ENCODE measurements at regions not wholly inside any gene's neighbourhood (a gene's known extent, or its start where the extent isn't known, plus 50 kb on each side); places are given as distances from the start of the nearest gene placed in this dataset.

- no peak for DNase-seq (ENCODE audit: low read depth)
- TF ChIP-seq CTCF (IDR thresholded peaks at IDR 0.05; ENCODE audit: insufficient read depth, low read depth, low read length), result no peak
- no peak overlapping the region for H3K4me3 ChIP-seq (ENCODE audit: low read depth, low read length)
Observed at GRCh38 chr9:12975496-12975895, 200.7 kb downstream of the LURAP1L start.

GRCh38 chr9:12980085-12980851 is 205.4 kb downstream of the LURAP1L start:
- H3K4me3 ChIP-seq (ENCODE audit: low read depth, low read length), result no peak overlapping the region
- TF ChIP-seq CTCF (IDR thresholded peaks at IDR 0.05; ENCODE audit: insufficient read depth, low read depth, low read length), result no peak
- DNase-seq (ENCODE audit: low read depth), result no peak

- no peak for TF ChIP-seq CTCF (IDR thresholded peaks at IDR 0.05; ENCODE audit: insufficient read depth, low read depth, low read length)
Observed at GRCh38 chr9:12988258-12988657, 213.4 kb downstream of the LURAP1L start.

GRCh38 chr9:12989669-12990068 is 214.8 kb downstream of the LURAP1L start:
- DNase-seq (ENCODE audit: low read depth), result no peak
- no peak for TF ChIP-seq CTCF (IDR thresholded peaks at IDR 0.05; ENCODE audit: insufficient read depth, low read depth, low read length)
- no peak overlapping the region for H3K4me3 ChIP-seq (ENCODE audit: low read depth, low read length)

More at GRCh38 chr9:12988258-12988657, 213.4 kb downstream of the LURAP1L start:
- H3K4me3 ChIP-seq (ENCODE audit: low read depth, low read length), result no peak overlapping the region
- DNase-seq (ENCODE audit: low read depth), result no peak

- TF ChIP-seq CTCF (IDR thresholded peaks at IDR 0.05; ENCODE audit: insufficient read depth, low read depth, low read length), result no peak
- H3K4me3 ChIP-seq (ENCODE audit: low read depth, low read length), result no peak overlapping the region
- DNase-seq (ENCODE audit: low read depth), result peak; percentile 5
Observed at GRCh38 chr9:12993466-12993865, 218.6 kb downstream of the LURAP1L start.

- no peak overlapping the region for H3K4me3 ChIP-seq (ENCODE audit: low read depth, low read length)
- TF ChIP-seq CTCF (IDR thresholded peaks at IDR 0.05; ENCODE audit: insufficient read depth, low read depth, low read length), result no peak
- no peak for DNase-seq (ENCODE audit: low read depth)
Observed at GRCh38 chr9:12997009-12997408, 222.2 kb downstream of the LURAP1L start.

Measured in fibroblast of villous mesenchyme (primary cell).